C4-2B (cell line): ENCODE measurements at regions not wholly inside any gene's neighbourhood (a gene's known extent, or its start where the extent isn't known, plus 50 kb on each side); places are given as distances from the start of the nearest gene placed in this dataset.

Source experiments
- H3K27ac ChIP-seq: fragments of 450-650 bp; 2 replicates; pipeline ENCODE4 v1.5.1; 2017
- ZFX ChIP-seq: fragments of 450-650 bp; IDR thresholded peaks from 2 replicates; pipeline ENCODE4 v1.6.1; 2017
- TF ChIP-seq, protein P1 (sequence below): fragments of 450-650 bp; conservative IDR thresholded peaks from 2 replicates; pipeline ENCODE4 v1.5.1; 2017; ENCODE audit warnings: mild to moderate bottlenecking

DNA sequence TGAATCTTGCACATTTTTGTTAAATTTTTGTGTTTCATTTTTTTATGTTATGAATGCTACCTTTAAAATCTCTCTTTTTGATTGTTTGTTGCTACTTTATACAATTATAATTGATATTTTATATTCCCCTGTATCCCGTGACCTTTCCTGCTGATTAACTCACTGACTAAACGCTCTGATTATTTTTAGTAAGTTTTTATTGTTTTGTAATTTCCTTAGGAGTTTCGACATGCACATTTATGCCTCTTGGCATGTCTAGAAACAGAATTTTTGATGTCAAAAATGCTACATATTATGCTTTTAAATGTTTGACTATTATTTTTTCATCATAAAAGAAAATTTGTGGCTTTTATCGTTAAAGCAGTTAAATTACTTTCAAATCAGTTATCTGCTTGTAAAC lies 1131.6 kb upstream of the TMEFF2 start:
- H3K27ac ChIP-seq, result no peak overlapping the region
- TF ChIP-seq ZFX, result no peak
- TF ChIP-seq, protein P1, sequence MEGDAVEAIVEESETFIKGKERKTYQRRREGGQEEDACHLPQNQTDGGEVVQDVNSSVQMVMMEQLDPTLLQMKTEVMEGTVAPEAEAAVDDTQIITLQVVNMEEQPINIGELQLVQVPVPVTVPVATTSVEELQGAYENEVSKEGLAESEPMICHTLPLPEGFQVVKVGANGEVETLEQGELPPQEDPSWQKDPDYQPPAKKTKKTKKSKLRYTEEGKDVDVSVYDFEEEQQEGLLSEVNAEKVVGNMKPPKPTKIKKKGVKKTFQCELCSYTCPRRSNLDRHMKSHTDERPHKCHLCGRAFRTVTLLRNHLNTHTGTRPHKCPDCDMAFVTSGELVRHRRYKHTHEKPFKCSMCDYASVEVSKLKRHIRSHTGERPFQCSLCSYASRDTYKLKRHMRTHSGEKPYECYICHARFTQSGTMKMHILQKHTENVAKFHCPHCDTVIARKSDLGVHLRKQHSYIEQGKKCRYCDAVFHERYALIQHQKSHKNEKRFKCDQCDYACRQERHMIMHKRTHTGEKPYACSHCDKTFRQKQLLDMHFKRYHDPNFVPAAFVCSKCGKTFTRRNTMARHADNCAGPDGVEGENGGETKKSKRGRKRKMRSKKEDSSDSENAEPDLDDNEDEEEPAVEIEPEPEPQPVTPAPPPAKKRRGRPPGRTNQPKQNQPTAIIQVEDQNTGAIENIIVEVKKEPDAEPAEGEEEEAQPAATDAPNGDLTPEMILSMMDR, result no peak

DNA sequence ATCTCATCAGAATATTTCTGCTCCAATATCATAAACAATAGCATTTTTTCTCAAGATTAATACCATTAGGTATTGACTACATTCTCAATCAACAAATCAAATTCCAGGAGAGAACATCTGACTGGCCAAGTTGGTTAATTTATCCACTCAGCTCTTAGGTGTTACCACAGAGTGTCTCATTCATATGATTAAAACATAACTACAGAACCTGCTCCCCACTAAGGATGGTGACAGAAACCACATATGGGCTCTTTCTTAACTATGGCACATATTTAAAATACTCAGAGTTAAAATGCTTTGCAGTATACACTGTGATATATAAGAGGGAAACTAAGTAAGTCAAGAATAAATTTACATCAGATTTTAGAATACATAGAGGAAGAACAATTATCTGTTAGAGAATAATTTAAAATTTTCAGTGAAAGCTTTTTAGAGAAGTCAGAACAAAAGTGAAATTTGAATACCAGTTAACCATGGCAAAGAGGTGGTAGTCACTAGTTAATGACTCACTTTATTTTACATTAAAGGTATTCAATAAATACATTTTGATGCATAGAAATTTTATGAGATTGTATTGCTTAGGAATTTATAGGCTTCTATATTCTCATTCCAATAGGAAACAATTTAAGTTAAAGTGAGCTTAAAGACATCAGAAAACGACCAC lies 1120.8 kb upstream of the TMEFF2 start:
- no peak for TF ChIP-seq ZFX
- TF ChIP-seq, protein P1, result no peak
- no peak overlapping the region for H3K27ac ChIP-seq

DNA sequence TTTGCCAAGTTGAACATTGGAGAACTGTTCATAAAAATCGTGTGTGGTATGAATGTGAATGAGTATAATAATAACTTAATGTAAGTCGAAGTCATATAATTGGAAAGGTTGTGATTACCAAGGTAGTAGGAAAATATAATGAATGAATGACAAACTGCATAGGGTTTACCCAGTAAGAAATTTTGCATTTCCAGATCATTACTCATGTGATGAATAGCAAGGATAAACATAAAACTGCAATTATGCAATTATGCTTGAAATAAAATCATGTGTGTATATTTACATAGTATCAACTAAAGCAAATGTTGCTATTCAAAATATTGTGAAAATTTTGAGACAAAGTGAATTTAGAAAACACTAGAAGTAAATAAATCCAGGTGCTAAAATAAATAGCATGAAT lies 1108.7 kb upstream of the TMEFF2 start:
- no peak for TF ChIP-seq ZFX
- TF ChIP-seq, protein P1, result no peak
- no peak overlapping the region for H3K27ac ChIP-seq

DNA sequence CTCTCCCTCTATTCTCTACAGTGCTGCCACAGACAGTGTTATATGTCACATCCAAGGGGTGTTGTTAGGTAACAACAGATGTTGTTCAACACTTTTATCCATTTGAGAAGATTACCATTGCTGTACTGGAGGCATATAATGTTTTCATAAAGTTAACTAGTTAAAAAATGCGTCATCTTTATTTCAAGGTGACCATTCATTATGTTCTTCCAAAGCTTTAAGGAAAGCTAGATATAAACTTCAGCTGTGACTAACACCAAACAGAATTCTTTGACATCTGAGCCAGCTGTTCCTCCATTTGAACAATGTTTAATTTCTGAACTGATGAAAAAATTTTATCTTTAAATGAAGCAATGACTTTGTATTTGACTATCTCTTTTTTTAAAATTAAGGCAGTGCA lies 1099.6 kb upstream of the TMEFF2 start:
- TF ChIP-seq, protein P1, result no peak
- TF ChIP-seq ZFX, result no peak
- no peak overlapping the region for H3K27ac ChIP-seq

DNA sequence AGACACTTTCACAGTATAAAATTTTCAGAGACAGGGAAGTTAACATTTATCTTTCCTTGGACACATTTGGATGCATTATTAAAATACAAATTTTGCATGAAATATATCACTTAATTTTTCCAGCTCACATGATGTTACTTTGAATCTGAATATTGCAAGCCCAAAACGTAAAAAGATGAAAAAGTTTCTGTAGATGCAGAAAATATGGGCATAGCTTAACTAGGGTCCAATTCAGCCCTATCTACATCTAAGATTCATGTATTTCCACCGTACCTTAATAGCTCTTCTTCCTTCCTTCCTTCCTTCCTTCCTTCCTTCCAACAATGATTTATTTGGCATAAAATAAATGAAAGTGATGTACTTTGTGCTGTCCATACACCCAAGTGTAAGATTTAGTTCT lies 1084.6 kb upstream of the TMEFF2 start:
- no peak overlapping the region for H3K27ac ChIP-seq
- no peak for TF ChIP-seq ZFX
- TF ChIP-seq, protein P1, result no peak

DNA sequence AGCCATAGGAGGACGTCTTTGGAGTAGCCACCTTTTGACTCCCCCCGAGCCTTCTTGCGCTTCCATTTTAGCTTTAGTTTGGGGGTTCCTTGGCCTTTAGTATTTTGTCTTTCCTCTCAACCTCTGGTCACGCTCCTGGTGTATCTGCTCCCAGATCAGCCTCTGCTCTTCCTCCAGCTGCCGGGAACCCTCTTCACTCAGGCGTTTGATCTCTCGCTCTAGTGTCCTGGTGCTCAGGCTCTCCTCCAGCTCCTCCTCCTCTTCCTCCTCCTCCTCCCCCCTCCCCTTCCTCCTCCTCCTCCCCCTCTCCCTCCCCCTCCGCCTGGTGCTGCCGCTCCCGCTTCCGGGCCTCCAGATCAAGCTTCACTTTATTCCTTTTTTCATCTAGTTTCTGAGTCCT lies 1082.3 kb upstream of the TMEFF2 start:
- TF ChIP-seq, protein P1, result no peak
- no peak for TF ChIP-seq ZFX
- H3K27ac ChIP-seq, result no peak overlapping the region

DNA sequence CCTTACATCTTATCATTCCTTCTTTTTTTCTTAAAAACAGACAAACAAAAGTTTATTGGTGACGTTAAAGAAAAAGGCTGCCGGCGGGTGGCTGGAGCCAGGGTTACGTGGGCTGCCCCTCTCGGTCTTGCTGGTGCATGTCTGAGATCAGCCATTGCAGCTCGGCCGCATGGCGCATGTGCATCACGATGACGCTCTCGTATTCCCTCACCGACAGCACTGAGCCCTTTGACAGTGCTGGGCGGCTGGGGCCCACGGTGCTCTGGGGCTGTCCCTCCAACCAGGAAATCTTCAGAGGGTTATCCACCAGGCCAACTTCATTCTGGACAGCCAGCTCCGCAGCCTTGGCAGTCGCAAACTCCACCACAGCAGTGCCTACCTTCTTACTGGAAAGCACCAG lies 1081.8 kb upstream of the TMEFF2 start:
- no peak overlapping the region; the same call in 1 of the 2 replicates for H3K27ac ChIP-seq
- TF ChIP-seq, protein P1, result no peak
- TF ChIP-seq ZFX, result no peak
